Panc1 (cell line): ENCODE measurements at regions not wholly inside any gene's neighbourhood (a gene's known extent, or its start where the extent isn't known, plus 50 kb on each side); places are given as distances from the start of the nearest gene placed in this dataset.
"Not testable (repeated sequence)": the region's sequence is repeated elsewhere in the genome, so short reads cannot be mapped to it uniquely, and the experiment has no call there.

Experiments used
- ATAC-seq: fragments of 200-7000 bp; cut with Tn5 transposase; 2 replicates; pipeline ENCODE4 v1.9.1; 2020; ENCODE audit warnings: mild to moderate bottlenecking, moderate library complexity
- BruUV-seq: library from RNA; stranded (reverse); fragments of 400-500 nt; replicated peaks from 2 replicates; lab custom pipeline; 2021; lab: Mats Ljungman, UMichigan
- CTCF ChIA-PET: fragments of 300-600 bp; sonication (Branson Sonifier 250); formaldehyde crosslinking; loops from one replicate; lab custom pipeline; 2022; ENCODE audit warnings: antibody characterized with exemption; lab: Charles Lee
- POLR2A ChIA-PET: fragments of 300-600 bp; sonication (Branson Sonifier 250); formaldehyde crosslinking; loops from one replicate; lab custom pipeline; 2022; ENCODE audit warnings: antibody characterized with exemption; lab: Charles Lee
- DNase-seq: peaks from one replicate; pipeline ENCODE4 v3.0.0-alpha.2; 2010; ENCODE audit warnings: low read depth, low spot score
- H3K27ac ChIP-seq: 2 replicates; pipeline ENCODE4 v1.5.1; 2011; ENCODE audit warnings: mild to moderate bottlenecking, low read length, inconsistent platforms
- H3K27me3 ChIP-seq: fragments of 200-500 bp; sonication (Bioruptor generic); 2 replicates; pipeline ENCODE4 v1.6.0; 2014; ENCODE audit warnings: low read length, inconsistent platforms; ENCODE audit not compliant: control insufficient read depth, insufficient read depth
- H3K36me3 ChIP-seq: fragments of 200-500 bp; sonication (Bioruptor generic); 2 replicates; pipeline ENCODE4 v1.5.1; 2014; ENCODE audit warnings: inconsistent platforms, mild to moderate bottlenecking, low read length, moderate library complexity; ENCODE audit not compliant: control insufficient read depth, insufficient read depth
- H3K4me1 ChIP-seq: 2 replicates; pipeline ENCODE4 v1.5.1; 2011; ENCODE audit warnings: inconsistent platforms, mild to moderate bottlenecking, low read length, moderate library complexity; ENCODE audit not compliant: control insufficient read depth, insufficient read depth
- H3K4me3 ChIP-seq, 2 experiments: 2 replicates each; pipeline ENCODE4 v1.5.1; 2011 to 2012; ENCODE audit warnings: low read depth in 2 of 2, low read length in 2 of 2, mild to moderate bottlenecking in 2 of 2, inconsistent platforms in 1 of 2, moderate library complexity in 1 of 2
- H3K9me3 ChIP-seq: fragments of 200-500 bp; sonication (Bioruptor generic); 2 replicates; pipeline ENCODE4 v1.5.1; 2014; ENCODE audit warnings: low read depth, mild to moderate bottlenecking, inconsistent platforms, low read length, moderate library complexity; ENCODE audit not compliant: control insufficient read depth, insufficient read depth
- POLR2AphosphoS5 ChIP-seq: IDR thresholded peaks from 2 replicates; pipeline ENCODE4 v1.6.1; 2012; ENCODE audit warnings: mild to moderate bottlenecking, low read depth, low read length, moderate library complexity
- SIN3A ChIP-seq: IDR thresholded peaks from 2 replicates; pipeline ENCODE4 v1.6.1; 2012; ENCODE audit warnings: low read depth, mild to moderate bottlenecking, low read length, moderate library complexity, borderline replicate concordance; ENCODE audit not compliant: insufficient read depth
- TCF7L2 ChIP-seq: IDR thresholded peaks from 2 replicates; pipeline ENCODE4 v1.6.1; 2011; ENCODE audit warnings: mild to moderate bottlenecking, low read depth, low read length, inconsistent platforms
- in situ Hi-C: cut with HindIII; loops from 2 replicates; pipeline ENCODE4 v1.10.0; 2016; ENCODE audit warnings: low sequenced_read_pairs, low pct_unique_long_range_greater_than_20kb
- intact Hi-C: fragments of 100-400 bp; cut with micrococcal nuclease; formaldehyde crosslinking; loops from one replicate; pipeline ENCODE4 v1.10.0; 2022; ENCODE audit not compliant: unreplicated experiment
- TF ChIP-seq, protein P1 (sequence below): fragments of 450-650 bp; IDR thresholded peaks from 2 replicates; pipeline ENCODE4 v1.5.1; 2017; ENCODE audit warnings: mild to moderate bottlenecking
- TF ChIP-seq, protein P2 (sequence below), 2 experiments: IDR thresholded peaks; 2 replicates each; pipeline ENCODE4 v1.6.1; 2011 to 2012; ENCODE audit warnings: low read depth in 2 of 2, control low read depth in 1 of 2, low read length in 1 of 2, mild to moderate bottlenecking in 1 of 2, moderate library complexity in 1 of 2; ENCODE audit not compliant: insufficient read depth in 1 of 2

- CTCF ChIA-PET, result no interaction called here
- no TSS peak for BruUV-seq
- no peak for ATAC-seq
- POLR2A ChIA-PET, result no interaction called here
- intact Hi-C loops (no loop called here), in situ Hi-C loops (no loop called here)
- no peaks in the 10 kb centered on the region for H3K9me3 ChIP-seq
- no peaks in the 10 kb centered on the region for H3K36me3 ChIP-seq
- no peak overlapping the region for H3K4me3 ChIP-seq
- no peak for TF ChIP-seq TCF7L2
- TF ChIP-seq, protein P1, sequence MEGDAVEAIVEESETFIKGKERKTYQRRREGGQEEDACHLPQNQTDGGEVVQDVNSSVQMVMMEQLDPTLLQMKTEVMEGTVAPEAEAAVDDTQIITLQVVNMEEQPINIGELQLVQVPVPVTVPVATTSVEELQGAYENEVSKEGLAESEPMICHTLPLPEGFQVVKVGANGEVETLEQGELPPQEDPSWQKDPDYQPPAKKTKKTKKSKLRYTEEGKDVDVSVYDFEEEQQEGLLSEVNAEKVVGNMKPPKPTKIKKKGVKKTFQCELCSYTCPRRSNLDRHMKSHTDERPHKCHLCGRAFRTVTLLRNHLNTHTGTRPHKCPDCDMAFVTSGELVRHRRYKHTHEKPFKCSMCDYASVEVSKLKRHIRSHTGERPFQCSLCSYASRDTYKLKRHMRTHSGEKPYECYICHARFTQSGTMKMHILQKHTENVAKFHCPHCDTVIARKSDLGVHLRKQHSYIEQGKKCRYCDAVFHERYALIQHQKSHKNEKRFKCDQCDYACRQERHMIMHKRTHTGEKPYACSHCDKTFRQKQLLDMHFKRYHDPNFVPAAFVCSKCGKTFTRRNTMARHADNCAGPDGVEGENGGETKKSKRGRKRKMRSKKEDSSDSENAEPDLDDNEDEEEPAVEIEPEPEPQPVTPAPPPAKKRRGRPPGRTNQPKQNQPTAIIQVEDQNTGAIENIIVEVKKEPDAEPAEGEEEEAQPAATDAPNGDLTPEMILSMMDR, result no peak
- TF ChIP-seq, protein P2, sequence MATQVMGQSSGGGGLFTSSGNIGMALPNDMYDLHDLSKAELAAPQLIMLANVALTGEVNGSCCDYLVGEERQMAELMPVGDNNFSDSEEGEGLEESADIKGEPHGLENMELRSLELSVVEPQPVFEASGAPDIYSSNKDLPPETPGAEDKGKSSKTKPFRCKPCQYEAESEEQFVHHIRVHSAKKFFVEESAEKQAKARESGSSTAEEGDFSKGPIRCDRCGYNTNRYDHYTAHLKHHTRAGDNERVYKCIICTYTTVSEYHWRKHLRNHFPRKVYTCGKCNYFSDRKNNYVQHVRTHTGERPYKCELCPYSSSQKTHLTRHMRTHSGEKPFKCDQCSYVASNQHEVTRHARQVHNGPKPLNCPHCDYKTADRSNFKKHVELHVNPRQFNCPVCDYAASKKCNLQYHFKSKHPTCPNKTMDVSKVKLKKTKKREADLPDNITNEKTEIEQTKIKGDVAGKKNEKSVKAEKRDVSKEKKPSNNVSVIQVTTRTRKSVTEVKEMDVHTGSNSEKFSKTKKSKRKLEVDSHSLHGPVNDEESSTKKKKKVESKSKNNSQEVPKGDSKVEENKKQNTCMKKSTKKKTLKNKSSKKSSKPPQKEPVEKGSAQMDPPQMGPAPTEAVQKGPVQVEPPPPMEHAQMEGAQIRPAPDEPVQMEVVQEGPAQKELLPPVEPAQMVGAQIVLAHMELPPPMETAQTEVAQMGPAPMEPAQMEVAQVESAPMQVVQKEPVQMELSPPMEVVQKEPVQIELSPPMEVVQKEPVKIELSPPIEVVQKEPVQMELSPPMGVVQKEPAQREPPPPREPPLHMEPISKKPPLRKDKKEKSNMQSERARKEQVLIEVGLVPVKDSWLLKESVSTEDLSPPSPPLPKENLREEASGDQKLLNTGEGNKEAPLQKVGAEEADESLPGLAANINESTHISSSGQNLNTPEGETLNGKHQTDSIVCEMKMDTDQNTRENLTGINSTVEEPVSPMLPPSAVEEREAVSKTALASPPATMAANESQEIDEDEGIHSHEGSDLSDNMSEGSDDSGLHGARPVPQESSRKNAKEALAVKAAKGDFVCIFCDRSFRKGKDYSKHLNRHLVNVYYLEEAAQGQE (IDR thresholded peaks at IDR 0.05; ENCODE audit: insufficient read depth in 1 of 2, low read depth in 2 of 2, low read length in 1 of 2), result no peak
- no peak for TF ChIP-seq POLR2AphosphoS5
- H3K27ac ChIP-seq, result no peak overlapping the region
- no peaks in the 10 kb centered on the region for H3K27me3 ChIP-seq
- no peak for DNase-seq
- H3K4me1 ChIP-seq, result no peaks in the 10 kb centered on the region
These were observed 181.3 kb upstream of the ZNF521 start for GRCh38 chr18:25533218-25533617.

- TF ChIP-seq, protein P2 (IDR thresholded peaks at IDR 0.05; ENCODE audit: insufficient read depth in 1 of 2, low read depth in 2 of 2, low read length in 1 of 2), result no peak
- TF ChIP-seq SIN3A (no peak), TCF7L2 (no peak), POLR2AphosphoS5 (no peak)
- TF ChIP-seq, protein P1, result no peak
- H3K36me3 ChIP-seq, result no peaks in the 10 kb centered on the region
- ATAC-seq, result no peak
- POLR2A ChIA-PET, result interaction anchor here (0.7 kb wide), 1 partner anchor 24 kb away, joined by 13 read pairs; no protein-coding TSS in a partner anchor
- no peak overlapping the region for H3K4me3 ChIP-seq
- no peak for DNase-seq
- H3K4me1 ChIP-seq, result no peaks in the 10 kb centered on the region
- BruUV-seq, result no TSS peak
- CTCF ChIA-PET, result no interaction called here
- no peaks in the 10 kb centered on the region for H3K9me3 ChIP-seq
- in situ Hi-C loops (no loop called here), intact Hi-C loops (no loop called here)
- no peak overlapping the region for H3K27ac ChIP-seq
- no peaks in the 10 kb centered on the region for H3K27me3 ChIP-seq
These were observed 179.2 kb upstream of the ZNF521 start for GRCh38 chr18:25531207-25531606.

GRCh38 chr18:25525789-25526188 lies 173.8 kb upstream of the ZNF521 start:
- BruUV-seq, DNase-seq, POLR2A ChIA-PET, intact Hi-C loops, H3K36me3 ChIP-seq, in situ Hi-C loops, H3K4me3 ChIP-seq, H3K27ac ChIP-seq, ATAC-seq, CTCF ChIA-PET, H3K27me3 ChIP-seq, H3K9me3 ChIP-seq, H3K4me1 ChIP-seq: not testable (repeated sequence)
